ENCODE measurements at regions not wholly inside any gene's neighbourhood (a gene's known extent, or its start where the extent isn't known, plus 50 kb on each side); places are given as distances from the start of the nearest gene placed in this dataset.

GRCh38 chr15:70508561-70509281 lies 254.6 kb downstream of the UACA start:
- TF ChIP-seq ZNF232 (CRISPR knock-in tag; IDR thresholded peaks at IDR 0.05): no peak
- TF ChIP-seq SPI1 (IDR thresholded peaks at IDR 0.05; ENCODE audit: borderline replicate concordance, low read depth, low read length): no peak
- TF ChIP-seq GABPB1 (CRISPR knock-in tag; IDR thresholded peaks at IDR 0.05): no peak
- no peak for TF ChIP-seq CTCF (IDR thresholded peaks at IDR 0.05 in 2 of 3, conservative IDR thresholded peaks at IDR 0.05 in 1 of 3; ENCODE audit: insufficient read depth in 2 of 3, low read depth in 1 of 3, low read length in 3 of 3)
- TF ChIP-seq POLR2AphosphoS5 (IDR thresholded peaks at IDR 0.05; ENCODE audit: control insufficient read depth, insufficient read depth, low read depth, low read length): no peak
- TF ChIP-seq EZH2 (IDR thresholded peaks at IDR 0.05; ENCODE audit: borderline replicate concordance, low read depth, low read length): no peak
- TF ChIP-seq FOSL1 (tag; conservative IDR thresholded peaks at IDR 0.05): no peak
- TF ChIP-seq GATAD2A (IDR thresholded peaks at IDR 0.05): no peak
